Left ventricle myocardium inferior (tissue), 1 donor: ENCODE measurements at regions not wholly inside any gene's neighbourhood (a gene's known extent, or its start where the extent isn't known, plus 50 kb on each side); places are given as distances from the start of the nearest gene placed in this dataset.

Source experiments
- DNase-seq: peaks from one replicate; pipeline ENCODE4 v3.0.0-alpha.2; 2020
- H3K27ac ChIP-seq: fragments of 200-600 bp; replicated peaks from 2 replicates; pipeline ENCODE4 v1.8.0; 2021
- H3K27me3 ChIP-seq: fragments of 200-600 bp; 2 replicates; pipeline ENCODE4 v1.8.0; 2021; ENCODE audit warnings: low read depth
- H3K36me3 ChIP-seq: fragments of 200-600 bp; 2 replicates; pipeline ENCODE4 v1.8.0; 2021
- H3K4me1 ChIP-seq: fragments of 200-600 bp; 2 replicates; pipeline ENCODE4 v1.8.0; 2021
- H3K4me3 ChIP-seq: fragments of 200-600 bp; 2 replicates; pipeline ENCODE4 v1.8.0; 2021; ENCODE audit warnings: mild to moderate bottlenecking, moderate library complexity
- H3K9me3 ChIP-seq: fragments of 200-600 bp; replicated peaks from 2 replicates; pipeline ENCODE4 v1.8.0; 2021
- intact Hi-C: fragments of 100-400 bp; cut with micrococcal nuclease; formaldehyde crosslinking; loops from one replicate; pipeline ENCODE4 v1.11.0; 2022
- TF ChIP-seq, protein P1 (sequence below): fragments of 200-600 bp; IDR thresholded peaks from 2 replicates; pipeline ENCODE4 v1.8.0; 2021; ENCODE audit warnings: antibody characterized with exemption, mild to moderate bottlenecking, borderline replicate concordance
- donor health status: DM: no; HTN: yes; CAD: no; lungs with severe emphysema.

DNA sequence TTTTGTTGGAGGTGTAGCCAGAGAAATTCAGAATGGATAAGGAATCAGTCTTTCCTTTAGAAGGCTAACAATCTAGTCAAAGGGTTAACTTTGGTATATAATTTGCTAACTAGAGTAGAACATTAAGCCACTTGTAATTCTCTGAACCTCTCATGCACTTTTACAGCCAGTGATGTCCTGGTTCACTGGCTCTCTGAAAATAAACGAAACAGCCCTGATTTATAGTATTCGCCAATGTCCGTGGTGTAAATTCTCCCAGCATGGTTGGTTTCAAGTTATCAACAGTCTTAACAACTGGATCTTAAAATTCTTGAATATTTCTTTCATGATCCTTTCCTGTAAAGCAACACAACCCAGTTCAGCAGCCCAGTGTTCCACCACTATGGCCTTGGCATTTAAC, 500.4 kb upstream of the CDIN1 start:
- Histone ChIP-seq H3K36me3 (no peaks in the 10 kb centered on the region), H3K4me1 (no peaks in the 10 kb centered on the region), H3K27me3 (no peaks in the 10 kb centered on the region), H3K4me3 (no peak overlapping the region), H3K9me3 (peaks cover 35% of the 10 kb centered on the region), H3K27ac (no peak overlapping the region)
- intact Hi-C loops: no loop called here
- TF ChIP-seq, protein P1, sequence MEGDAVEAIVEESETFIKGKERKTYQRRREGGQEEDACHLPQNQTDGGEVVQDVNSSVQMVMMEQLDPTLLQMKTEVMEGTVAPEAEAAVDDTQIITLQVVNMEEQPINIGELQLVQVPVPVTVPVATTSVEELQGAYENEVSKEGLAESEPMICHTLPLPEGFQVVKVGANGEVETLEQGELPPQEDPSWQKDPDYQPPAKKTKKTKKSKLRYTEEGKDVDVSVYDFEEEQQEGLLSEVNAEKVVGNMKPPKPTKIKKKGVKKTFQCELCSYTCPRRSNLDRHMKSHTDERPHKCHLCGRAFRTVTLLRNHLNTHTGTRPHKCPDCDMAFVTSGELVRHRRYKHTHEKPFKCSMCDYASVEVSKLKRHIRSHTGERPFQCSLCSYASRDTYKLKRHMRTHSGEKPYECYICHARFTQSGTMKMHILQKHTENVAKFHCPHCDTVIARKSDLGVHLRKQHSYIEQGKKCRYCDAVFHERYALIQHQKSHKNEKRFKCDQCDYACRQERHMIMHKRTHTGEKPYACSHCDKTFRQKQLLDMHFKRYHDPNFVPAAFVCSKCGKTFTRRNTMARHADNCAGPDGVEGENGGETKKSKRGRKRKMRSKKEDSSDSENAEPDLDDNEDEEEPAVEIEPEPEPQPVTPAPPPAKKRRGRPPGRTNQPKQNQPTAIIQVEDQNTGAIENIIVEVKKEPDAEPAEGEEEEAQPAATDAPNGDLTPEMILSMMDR: no peak
- DNase-seq: no peak

DNA sequence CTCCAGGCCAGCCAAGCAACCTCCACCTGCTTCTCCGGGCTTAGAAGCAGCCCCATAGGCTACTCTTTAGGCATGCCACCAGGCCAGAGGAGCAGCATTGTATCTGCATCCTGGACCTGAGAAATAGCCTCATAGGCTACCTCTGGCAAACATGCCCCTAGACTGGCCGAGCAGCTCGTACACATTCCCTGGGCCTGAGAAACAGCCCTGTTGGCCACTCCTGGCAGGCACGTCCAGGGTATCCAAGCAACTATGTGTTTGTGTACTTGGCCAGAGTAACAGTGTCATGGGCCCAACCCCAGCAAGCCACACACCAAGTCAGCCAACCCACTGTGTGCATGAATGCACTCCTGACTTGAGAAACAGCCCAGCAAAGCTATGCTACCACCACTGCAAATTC, 498.7 kb upstream of the CDIN1 start:
- Histone ChIP-seq H3K4me1 (no peaks in the 10 kb centered on the region), H3K9me3 (peaks cover 52% of the 10 kb centered on the region), H3K4me3 (no peak overlapping the region), H3K27ac (peak overlapping the region; percentile 37), H3K27me3 (no peaks in the 10 kb centered on the region), H3K36me3 (no peaks in the 10 kb centered on the region)
- intact Hi-C loops: no loop called here
- peak; percentile 35 for DNase-seq
- TF ChIP-seq, protein P1: no peak

DNA sequence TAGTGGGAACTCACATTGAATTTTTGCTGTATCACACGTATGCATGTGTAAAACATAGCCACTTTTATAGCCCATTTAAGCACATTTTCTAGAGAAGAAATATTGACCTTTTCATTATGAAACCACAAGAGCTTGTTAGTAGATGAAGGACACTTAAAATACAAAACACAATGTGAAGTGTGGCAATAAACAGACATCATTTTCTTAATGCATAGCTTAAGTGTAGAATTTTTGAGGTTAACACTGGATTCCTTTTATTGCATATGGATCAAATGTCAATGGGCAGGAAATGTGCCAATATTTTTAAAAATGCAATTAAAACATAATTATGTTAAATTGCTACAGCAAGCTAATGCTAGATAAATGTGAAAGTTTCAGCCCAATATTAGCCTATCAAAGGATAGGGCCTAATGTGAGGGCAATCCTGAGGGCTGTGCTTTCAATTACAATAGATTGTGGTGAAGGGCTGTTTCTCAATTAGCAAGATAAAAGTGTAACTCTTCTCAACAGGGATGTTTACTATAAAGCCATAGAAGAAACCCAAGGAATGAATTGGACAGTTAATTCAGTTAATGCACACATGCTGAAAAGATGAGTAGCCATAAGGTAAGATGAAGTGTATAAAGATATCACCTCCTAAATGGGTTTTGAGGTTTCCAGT, 489.0 kb upstream of the CDIN1 start:
- no peaks in the 10 kb centered on the region for H3K27me3 ChIP-seq
- intact Hi-C loops: no loop called here
- H3K9me3 ChIP-seq: peaks cover 15% of the 10 kb centered on the region
- DNase-seq: no peak
- H3K27ac ChIP-seq: no peak overlapping the region
- H3K4me1 ChIP-seq: no peaks in the 10 kb centered on the region
- TF ChIP-seq, protein P1: no peak
- no peak overlapping the region for H3K4me3 ChIP-seq
- H3K36me3 ChIP-seq: no peaks in the 10 kb centered on the region

DNA sequence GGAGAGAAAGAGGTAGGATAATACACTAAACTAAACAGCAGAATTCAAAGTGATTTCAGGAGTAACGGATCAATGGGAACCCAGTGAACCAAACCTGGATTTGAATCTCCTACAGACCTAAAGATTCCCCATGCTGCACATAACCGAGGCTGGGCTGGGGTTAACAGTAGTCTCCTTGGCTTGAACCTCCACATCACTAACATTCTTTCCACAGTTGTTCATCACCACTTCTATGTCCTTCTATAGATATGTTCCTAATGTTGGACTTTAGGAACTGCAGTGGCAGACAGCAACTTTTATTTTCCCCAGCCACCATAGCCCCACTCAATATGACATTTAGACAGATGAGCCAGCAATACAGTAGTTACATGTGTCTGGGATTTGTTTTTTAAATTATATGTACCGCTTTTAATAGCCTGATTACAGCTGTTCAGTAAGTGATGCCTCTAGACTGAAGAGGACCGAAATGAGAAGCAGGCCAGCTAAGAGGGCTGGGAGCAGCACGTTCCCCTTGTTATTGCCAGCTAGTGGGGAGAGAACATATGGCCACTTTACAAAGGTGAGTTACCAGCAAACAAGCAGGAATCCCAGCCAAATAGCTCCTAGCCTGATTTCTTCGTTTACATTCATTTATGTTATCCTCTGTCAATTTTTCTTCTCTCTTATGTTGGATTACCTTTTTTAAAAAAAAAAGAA, 472.6 kb upstream of the CDIN1 start:
- no peaks in the 10 kb centered on the region for H3K9me3 ChIP-seq
- no peak for DNase-seq
- H3K4me3 ChIP-seq: peak overlapping the region; percentile 47
- no peaks in the 10 kb centered on the region for H3K36me3 ChIP-seq
- H3K27me3 ChIP-seq: no peaks in the 10 kb centered on the region
- H3K27ac ChIP-seq: peak overlapping the region; percentile 77
- H3K4me1 ChIP-seq: peaks cover 10% of the 10 kb centered on the region
- TF ChIP-seq, protein P1: peak; percentile 11
- intact Hi-C loops: no loop called here

DNA sequence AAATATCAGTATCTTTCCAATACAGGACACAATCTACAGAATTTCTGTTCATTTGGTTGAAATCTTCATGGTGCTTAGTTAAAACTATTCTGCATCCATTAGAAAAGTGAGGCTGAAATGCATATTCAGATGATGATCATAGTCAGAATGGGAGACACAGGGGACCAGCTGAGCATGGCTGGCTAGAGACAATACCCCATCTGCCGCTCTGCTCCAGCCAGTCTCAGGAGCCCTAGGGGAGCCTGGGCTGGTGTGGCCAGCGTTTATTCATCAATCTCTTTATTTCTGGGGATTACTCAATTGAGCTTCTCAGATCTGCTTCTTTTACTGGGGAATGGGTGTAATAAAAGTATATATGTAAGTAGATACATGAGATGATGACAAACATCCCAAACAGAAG, 470.9 kb upstream of the CDIN1 start:
- Histone ChIP-seq H3K9me3 (no peaks in the 10 kb centered on the region), H3K4me1 (peaks cover 10% of the 10 kb centered on the region), H3K27me3 (no peaks in the 10 kb centered on the region), H3K27ac (no peak overlapping the region), H3K4me3 (peak overlapping the region; percentile 47), H3K36me3 (no peaks in the 10 kb centered on the region)
- intact Hi-C loops: no loop called here
- no peak for DNase-seq
- TF ChIP-seq, protein P1: no peak
